GM23338 (cell line): ENCODE measurements at regions not wholly inside any gene's neighbourhood (a gene's known extent, or its start where the extent isn't known, plus 50 kb on each side); places are given as distances from the start of the nearest gene placed in this dataset.

Source experiments
- CREB1 ChIP-seq: fragments of 250-450 bp; sonication (Bioruptor Pico); IDR thresholded peaks from 2 replicates; pipeline ENCODE4 v1.5.0; 2020; ENCODE audit warnings: low read depth, mild to moderate bottlenecking, moderate library complexity
- EZH2 ChIP-seq: fragments of 200-600 bp; sonication (generic); IDR thresholded peaks from one replicate; pipeline ENCODE4 v1.8.0; 2017; ENCODE audit warnings: antibody characterized with exemption, mild to moderate bottlenecking, low read depth; ENCODE audit not compliant: unreplicated experiment
- EZH2phosphoT487 ChIP-seq: fragments of 200-600 bp; sonication (generic); IDR thresholded peaks from one replicate; pipeline ENCODE4 v1.8.1; 2018; ENCODE audit warnings: antibody characterized with exemption; ENCODE audit not compliant: unreplicated experiment
- JUNB ChIP-seq: IDR thresholded peaks from one replicate; pipeline ENCODE4 v1.6.1; 2016; ENCODE audit warnings: antibody characterized with exemption; ENCODE audit not compliant: unreplicated experiment
- POLR2AphosphoS5 ChIP-seq: IDR thresholded peaks from 2 replicates; pipeline ENCODE4 v1.6.1; 2016; ENCODE audit warnings: antibody characterized with exemption, low read depth
- STAT1 ChIP-seq: IDR thresholded peaks from one replicate; pipeline ENCODE4 v1.6.1; 2016; ENCODE audit warnings: antibody characterized with exemption; ENCODE audit not compliant: unreplicated experiment
- TF ChIP-seq, protein P1 (sequence below), 2 experiments: fragments of 200-600 bp in 1 of 2; sonication (generic) in 1 of 2; conservative IDR thresholded peaks; 2 replicates each; pipeline versions ENCODE4 v1.5.1 to v1.6.1; 2016 to 2017; ENCODE audit warnings: antibody characterized with exemption in 2 of 2, low read depth in 2 of 2, mild to moderate bottlenecking in 2 of 2, moderate library complexity in 1 of 2
- TF ChIP-seq, protein P2 (sequence below): IDR thresholded peaks from one replicate; pipeline ENCODE4 v1.6.1; 2018; ENCODE audit warnings: antibody characterized with exemption; ENCODE audit not compliant: unreplicated experiment

DNA sequence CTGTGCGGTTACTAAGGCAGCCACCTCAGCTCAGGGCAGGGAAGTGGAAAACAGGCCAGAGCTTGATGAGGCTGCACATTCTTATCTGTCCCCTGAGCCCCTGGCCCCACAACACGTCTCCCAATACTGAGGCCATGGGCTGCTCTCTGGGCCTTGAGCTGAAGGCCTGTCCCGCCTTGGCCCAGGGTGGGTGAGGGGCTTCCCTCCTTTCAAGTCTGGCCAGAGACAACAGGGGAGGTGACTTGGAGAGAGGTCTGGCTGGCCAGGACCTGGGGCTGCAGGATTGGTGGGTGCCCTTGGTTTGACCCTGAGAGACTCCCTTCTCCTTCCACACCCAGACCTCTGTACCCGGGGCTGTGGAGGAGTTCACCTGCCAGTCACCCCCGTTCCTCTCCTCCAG, 563.8 kb downstream of the PTPRU start:
- TF ChIP-seq, protein P1, sequence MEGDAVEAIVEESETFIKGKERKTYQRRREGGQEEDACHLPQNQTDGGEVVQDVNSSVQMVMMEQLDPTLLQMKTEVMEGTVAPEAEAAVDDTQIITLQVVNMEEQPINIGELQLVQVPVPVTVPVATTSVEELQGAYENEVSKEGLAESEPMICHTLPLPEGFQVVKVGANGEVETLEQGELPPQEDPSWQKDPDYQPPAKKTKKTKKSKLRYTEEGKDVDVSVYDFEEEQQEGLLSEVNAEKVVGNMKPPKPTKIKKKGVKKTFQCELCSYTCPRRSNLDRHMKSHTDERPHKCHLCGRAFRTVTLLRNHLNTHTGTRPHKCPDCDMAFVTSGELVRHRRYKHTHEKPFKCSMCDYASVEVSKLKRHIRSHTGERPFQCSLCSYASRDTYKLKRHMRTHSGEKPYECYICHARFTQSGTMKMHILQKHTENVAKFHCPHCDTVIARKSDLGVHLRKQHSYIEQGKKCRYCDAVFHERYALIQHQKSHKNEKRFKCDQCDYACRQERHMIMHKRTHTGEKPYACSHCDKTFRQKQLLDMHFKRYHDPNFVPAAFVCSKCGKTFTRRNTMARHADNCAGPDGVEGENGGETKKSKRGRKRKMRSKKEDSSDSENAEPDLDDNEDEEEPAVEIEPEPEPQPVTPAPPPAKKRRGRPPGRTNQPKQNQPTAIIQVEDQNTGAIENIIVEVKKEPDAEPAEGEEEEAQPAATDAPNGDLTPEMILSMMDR (conservative IDR thresholded peaks at IDR 0.05; ENCODE audit: low read depth in 2 of 2) = no peak
- no peak for TF ChIP-seq STAT1
- TF ChIP-seq JUNB = no peak
- TF ChIP-seq POLR2AphosphoS5 = no peak
- no peak for TF ChIP-seq CREB1 (CRISPR knock-in tag)
- TF ChIP-seq EZH2phosphoT487 = no peak
- TF ChIP-seq, protein P2, sequence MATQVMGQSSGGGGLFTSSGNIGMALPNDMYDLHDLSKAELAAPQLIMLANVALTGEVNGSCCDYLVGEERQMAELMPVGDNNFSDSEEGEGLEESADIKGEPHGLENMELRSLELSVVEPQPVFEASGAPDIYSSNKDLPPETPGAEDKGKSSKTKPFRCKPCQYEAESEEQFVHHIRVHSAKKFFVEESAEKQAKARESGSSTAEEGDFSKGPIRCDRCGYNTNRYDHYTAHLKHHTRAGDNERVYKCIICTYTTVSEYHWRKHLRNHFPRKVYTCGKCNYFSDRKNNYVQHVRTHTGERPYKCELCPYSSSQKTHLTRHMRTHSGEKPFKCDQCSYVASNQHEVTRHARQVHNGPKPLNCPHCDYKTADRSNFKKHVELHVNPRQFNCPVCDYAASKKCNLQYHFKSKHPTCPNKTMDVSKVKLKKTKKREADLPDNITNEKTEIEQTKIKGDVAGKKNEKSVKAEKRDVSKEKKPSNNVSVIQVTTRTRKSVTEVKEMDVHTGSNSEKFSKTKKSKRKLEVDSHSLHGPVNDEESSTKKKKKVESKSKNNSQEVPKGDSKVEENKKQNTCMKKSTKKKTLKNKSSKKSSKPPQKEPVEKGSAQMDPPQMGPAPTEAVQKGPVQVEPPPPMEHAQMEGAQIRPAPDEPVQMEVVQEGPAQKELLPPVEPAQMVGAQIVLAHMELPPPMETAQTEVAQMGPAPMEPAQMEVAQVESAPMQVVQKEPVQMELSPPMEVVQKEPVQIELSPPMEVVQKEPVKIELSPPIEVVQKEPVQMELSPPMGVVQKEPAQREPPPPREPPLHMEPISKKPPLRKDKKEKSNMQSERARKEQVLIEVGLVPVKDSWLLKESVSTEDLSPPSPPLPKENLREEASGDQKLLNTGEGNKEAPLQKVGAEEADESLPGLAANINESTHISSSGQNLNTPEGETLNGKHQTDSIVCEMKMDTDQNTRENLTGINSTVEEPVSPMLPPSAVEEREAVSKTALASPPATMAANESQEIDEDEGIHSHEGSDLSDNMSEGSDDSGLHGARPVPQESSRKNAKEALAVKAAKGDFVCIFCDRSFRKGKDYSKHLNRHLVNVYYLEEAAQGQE = no peak
- TF ChIP-seq EZH2 = no peak
